ENCODE measurements at regions not wholly inside any gene's neighbourhood (a gene's known extent, or its start where the extent isn't known, plus 50 kb on each side); places are given as distances from the start of the nearest gene placed in this dataset.

DNA sequence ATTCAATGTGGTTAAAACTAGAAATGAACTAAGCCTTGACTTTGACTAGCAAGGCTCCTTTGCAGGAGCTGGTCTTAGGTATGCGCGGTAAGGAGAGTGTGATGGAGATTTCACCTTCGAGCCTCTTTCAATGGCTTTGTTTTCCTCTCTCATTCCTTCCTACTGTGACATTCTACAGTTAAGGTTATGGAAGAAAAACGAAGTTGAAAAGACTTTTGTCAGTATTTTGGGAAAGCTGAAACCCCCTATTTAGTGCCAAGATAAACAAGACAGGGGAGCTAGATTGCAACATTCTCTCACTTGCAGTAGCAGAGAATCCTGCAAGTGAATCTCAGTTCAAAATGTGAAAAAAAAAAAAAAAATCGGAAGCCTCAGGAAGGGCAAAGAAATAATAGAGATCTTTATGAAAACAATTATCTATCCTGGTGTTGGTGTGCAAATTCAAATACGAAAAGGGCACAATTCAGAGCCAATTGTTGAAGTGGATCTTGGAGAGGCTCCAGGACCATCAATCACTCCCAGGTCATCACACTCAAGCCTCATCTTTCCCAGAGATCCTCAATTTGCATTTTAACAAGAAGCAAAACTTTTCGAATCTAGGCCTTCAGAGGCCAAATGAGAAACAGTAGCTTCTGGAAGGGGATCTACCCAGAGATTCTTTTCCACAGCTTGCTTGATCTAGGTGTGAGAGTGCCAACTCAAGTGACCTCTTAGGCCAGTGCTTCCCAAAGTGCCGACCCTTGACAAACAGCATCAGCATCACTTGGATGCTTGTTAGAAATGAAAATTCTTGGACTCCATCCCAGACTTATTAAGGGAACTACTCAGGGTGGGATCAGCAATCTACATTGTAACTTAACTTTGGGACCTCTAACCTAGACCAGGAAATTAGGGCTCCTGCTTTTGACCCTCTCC lies 163.8 kb downstream of the INHBA start:
- H3K4me1 Mint-ChIP-seq (ENCODE audit: insufficient read depth, unreplicated experiment) = peaks cover 8% of the 10 kb centered on the region
- ChIA-PET CTCF (interaction anchor here (0.6 kb wide), 1 partner anchor 241 kb away, joined by 3 read pairs; no protein-coding TSS in a partner anchor), POLR2A (interaction anchor here (0.6 to 0.7 kb wide), 3 partner anchors 53 to 1131 kb away, joined by 3 read pairs; no protein-coding TSS in a partner anchor)
- DNase-seq (ENCODE audit: unreplicated experiment) = peak; percentile 62
- no peaks in the 10 kb centered on the region for H3K36me3 Mint-ChIP-seq (ENCODE audit: insufficient read depth, unreplicated experiment)
- H3K27ac Mint-ChIP-seq (ENCODE audit: low read depth, unreplicated experiment) = no peak overlapping the region
- intact Hi-C loops (cut with micrococcal nuclease) = no loop called here
- TF ChIP-seq CTCF (IDR thresholded peaks at IDR 0.05; ENCODE audit: unreplicated experiment) = no peak
- H3K9me3 Mint-ChIP-seq (ENCODE audit: unreplicated experiment) = no peaks in the 10 kb centered on the region
- BruUV-seq (replicated peaks) = no TSS peak
- H3K27me3 Mint-ChIP-seq (ENCODE audit: insufficient read depth, unreplicated experiment) = no peaks in the 10 kb centered on the region
- H3K4me3 Mint-ChIP-seq (ENCODE audit: unreplicated experiment) = no peak overlapping the region

DNA sequence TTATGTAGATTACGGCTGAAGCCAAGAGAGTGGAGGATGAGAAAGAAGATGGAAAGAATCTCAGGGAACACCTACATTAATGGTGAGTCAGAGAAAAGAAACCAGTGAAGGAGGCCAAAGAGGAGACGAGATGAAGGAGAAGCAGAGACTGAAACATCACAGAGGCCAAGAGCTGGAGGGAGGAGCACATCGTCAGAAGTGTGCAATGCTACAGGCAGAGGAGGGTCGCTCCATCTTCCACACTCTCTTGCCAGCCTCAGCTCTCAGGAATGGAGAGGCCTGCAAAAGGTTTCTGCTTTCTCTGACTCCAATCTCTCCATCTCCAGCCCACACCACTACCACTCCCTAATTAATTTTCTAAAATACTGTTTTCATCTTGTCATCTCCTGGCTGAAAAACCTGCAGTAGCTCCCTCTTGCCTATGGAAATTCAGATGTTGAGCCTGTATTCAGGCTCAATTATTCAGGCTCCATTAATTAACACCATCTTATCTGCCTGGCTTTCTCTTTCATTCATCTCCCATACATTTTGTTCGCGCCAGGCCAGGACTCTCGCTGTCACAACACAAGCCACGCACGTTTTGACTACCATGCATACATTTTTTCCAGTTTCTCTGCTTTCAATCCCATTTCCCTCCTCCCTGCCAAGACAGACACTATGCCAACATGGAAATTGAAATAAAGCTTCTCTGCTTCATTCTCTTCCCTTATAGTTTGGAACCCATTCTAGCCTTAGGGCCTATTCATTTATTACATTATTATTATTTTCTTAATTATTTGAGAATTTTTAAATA lies 165.8 kb downstream of the INHBA start:
- intact Hi-C loops (cut with micrococcal nuclease) = no loop called here
- H3K4me3 Mint-ChIP-seq (ENCODE audit: unreplicated experiment) = no peak overlapping the region
- H3K9me3 Mint-ChIP-seq (ENCODE audit: unreplicated experiment) = no peaks in the 10 kb centered on the region
- no peak overlapping the region for H3K27ac Mint-ChIP-seq (ENCODE audit: low read depth, unreplicated experiment)
- no peak for TF ChIP-seq CTCF (IDR thresholded peaks at IDR 0.05; ENCODE audit: unreplicated experiment)
- H3K4me1 Mint-ChIP-seq (ENCODE audit: insufficient read depth, unreplicated experiment) = peaks cover 8% of the 10 kb centered on the region
- ChIA-PET POLR2A (no interaction called here), CTCF (interaction anchor here (1.3 kb wide), 1 partner anchor 42 kb away, joined by 3 read pairs; no protein-coding TSS in a partner anchor)
- no TSS peak for BruUV-seq (replicated peaks)
- no peak for DNase-seq (ENCODE audit: unreplicated experiment)
- H3K36me3 Mint-ChIP-seq (ENCODE audit: insufficient read depth, unreplicated experiment) = no peaks in the 10 kb centered on the region
- H3K27me3 Mint-ChIP-seq (ENCODE audit: insufficient read depth, unreplicated experiment) = no peaks in the 10 kb centered on the region

- no TSS peak for BruUV-seq (replicated peaks)
- no peak overlapping the region for H3K27ac Mint-ChIP-seq (ENCODE audit: low read depth, unreplicated experiment)
- H3K4me3 Mint-ChIP-seq (ENCODE audit: unreplicated experiment) = no peak overlapping the region
- H3K36me3 Mint-ChIP-seq (ENCODE audit: insufficient read depth, unreplicated experiment) = no peaks in the 10 kb centered on the region
- H3K9me3 Mint-ChIP-seq (ENCODE audit: unreplicated experiment) = no peaks in the 10 kb centered on the region
- H3K4me1 Mint-ChIP-seq (ENCODE audit: insufficient read depth, unreplicated experiment) = peaks cover 8% of the 10 kb centered on the region
- DNase-seq (ENCODE audit: unreplicated experiment) = no peak
- no peak for TF ChIP-seq CTCF (IDR thresholded peaks at IDR 0.05; ENCODE audit: unreplicated experiment)
- no peaks in the 10 kb centered on the region for H3K27me3 Mint-ChIP-seq (ENCODE audit: insufficient read depth, unreplicated experiment)
- ChIA-PET CTCF (interaction anchor here (1.3 kb wide), 1 partner anchor 43 kb away, joined by 3 read pairs; no protein-coding TSS in a partner anchor), POLR2A (no interaction called here)
- intact Hi-C loops (cut with micrococcal nuclease) = no loop called here
These were observed 166.6 kb downstream of the INHBA start for GRCh38 chr7:41536122-41536872.

Data from MCF 10A (cell line).